ENCODE measurements at regions not wholly inside any gene's neighbourhood (a gene's known extent, or its start where the extent isn't known, plus 50 kb on each side); places are given as distances from the start of the nearest gene placed in this dataset.

DNA sequence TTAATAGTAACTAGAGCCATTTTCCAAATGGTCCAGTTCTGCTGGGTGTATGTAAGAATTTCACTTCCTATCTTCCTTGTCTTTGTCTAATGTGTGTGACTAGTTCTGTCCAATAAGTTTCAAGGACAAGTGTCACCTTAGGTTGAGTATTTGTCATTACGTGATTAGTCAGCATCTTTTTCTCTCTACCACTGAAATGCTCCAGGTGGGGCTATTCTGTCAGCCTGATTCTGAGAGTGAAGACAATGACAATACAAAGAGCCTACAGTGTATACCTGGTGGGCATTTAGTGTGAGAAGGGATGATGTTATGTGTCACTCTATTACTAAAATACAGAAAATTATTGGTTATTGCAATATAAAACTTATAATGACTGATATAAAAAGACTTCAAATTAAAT, 876.3 kb downstream of the C4orf33 start:
- TF ChIP-seq, protein P1, sequence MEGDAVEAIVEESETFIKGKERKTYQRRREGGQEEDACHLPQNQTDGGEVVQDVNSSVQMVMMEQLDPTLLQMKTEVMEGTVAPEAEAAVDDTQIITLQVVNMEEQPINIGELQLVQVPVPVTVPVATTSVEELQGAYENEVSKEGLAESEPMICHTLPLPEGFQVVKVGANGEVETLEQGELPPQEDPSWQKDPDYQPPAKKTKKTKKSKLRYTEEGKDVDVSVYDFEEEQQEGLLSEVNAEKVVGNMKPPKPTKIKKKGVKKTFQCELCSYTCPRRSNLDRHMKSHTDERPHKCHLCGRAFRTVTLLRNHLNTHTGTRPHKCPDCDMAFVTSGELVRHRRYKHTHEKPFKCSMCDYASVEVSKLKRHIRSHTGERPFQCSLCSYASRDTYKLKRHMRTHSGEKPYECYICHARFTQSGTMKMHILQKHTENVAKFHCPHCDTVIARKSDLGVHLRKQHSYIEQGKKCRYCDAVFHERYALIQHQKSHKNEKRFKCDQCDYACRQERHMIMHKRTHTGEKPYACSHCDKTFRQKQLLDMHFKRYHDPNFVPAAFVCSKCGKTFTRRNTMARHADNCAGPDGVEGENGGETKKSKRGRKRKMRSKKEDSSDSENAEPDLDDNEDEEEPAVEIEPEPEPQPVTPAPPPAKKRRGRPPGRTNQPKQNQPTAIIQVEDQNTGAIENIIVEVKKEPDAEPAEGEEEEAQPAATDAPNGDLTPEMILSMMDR (IDR thresholded peaks at IDR 0.05) = no peak
- no peak for TF ChIP-seq POLR2A (IDR thresholded peaks at IDR 0.05)

Data from testis (tissue), 2 donors.